Breast epithelium (tissue), 3 donors: ENCODE measurements at regions not wholly inside any gene's neighbourhood (a gene's known extent, or its start where the extent isn't known, plus 50 kb on each side); places are given as distances from the start of the nearest gene placed in this dataset.

Experiments used
- POLR2AphosphoS5 ChIP-seq, 3 donors: sonication (generic); formaldehyde crosslinking; IDR thresholded peaks; one replicate each; pipeline ENCODE4 v1.6.1; 2017; ENCODE audit warnings: antibody characterized with exemption in 3 of 3
- TF ChIP-seq, protein P1 (sequence below), 3 donors: fragments of 450-650 bp; IDR thresholded peaks; one replicate each; pipeline ENCODE4 v1.5.1; 2016 to 2017; ENCODE audit warnings: antibody characterized with exemption in 3 of 3, mild to moderate bottlenecking in 3 of 3, moderate library complexity in 3 of 3

DNA sequence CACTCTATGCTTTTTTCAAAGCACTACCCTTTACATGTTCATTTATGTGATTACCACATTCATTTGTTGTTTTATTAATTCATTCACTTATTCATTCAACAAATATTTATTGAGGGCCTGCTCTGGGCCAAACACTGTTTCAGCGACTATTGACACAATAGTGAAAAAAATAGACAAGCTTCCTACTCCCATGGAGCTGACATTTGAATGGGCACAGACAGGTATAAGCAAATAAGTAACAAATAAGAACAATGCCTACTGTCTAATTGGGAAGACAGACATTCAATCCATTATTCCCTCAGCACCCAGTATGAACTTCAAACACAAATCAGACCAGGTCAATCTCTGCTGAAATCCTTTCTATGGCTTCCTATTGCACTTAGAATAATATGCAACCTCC is 156.9 kb upstream of the NR3C1 start:
- TF ChIP-seq POLR2AphosphoS5 (IDR thresholded peaks at IDR 0.05): no peak
- TF ChIP-seq, protein P1, sequence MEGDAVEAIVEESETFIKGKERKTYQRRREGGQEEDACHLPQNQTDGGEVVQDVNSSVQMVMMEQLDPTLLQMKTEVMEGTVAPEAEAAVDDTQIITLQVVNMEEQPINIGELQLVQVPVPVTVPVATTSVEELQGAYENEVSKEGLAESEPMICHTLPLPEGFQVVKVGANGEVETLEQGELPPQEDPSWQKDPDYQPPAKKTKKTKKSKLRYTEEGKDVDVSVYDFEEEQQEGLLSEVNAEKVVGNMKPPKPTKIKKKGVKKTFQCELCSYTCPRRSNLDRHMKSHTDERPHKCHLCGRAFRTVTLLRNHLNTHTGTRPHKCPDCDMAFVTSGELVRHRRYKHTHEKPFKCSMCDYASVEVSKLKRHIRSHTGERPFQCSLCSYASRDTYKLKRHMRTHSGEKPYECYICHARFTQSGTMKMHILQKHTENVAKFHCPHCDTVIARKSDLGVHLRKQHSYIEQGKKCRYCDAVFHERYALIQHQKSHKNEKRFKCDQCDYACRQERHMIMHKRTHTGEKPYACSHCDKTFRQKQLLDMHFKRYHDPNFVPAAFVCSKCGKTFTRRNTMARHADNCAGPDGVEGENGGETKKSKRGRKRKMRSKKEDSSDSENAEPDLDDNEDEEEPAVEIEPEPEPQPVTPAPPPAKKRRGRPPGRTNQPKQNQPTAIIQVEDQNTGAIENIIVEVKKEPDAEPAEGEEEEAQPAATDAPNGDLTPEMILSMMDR (IDR thresholded peaks at IDR 0.05): no peak
